Activated CD4-positive, CD25-positive, alpha-beta regulatory T cell treated with anti-CD3 and anti-CD28 coated beads, Interleukin-2, amount 50 U/mL, for 72 hours (primary cell): ENCODE measurements at regions not wholly inside any gene's neighbourhood (a gene's known extent, or its start where the extent isn't known, plus 50 kb on each side); places are given as distances from the start of the nearest gene placed in this dataset.
"Not testable (repeated sequence)": the region's sequence is repeated elsewhere in the genome, so short reads cannot be mapped to it uniquely, and the experiment has no call there.

Experiments used
- DNase-seq: peaks from one replicate; pipeline ENCODE4 v3.0.0; 2021

DNA sequence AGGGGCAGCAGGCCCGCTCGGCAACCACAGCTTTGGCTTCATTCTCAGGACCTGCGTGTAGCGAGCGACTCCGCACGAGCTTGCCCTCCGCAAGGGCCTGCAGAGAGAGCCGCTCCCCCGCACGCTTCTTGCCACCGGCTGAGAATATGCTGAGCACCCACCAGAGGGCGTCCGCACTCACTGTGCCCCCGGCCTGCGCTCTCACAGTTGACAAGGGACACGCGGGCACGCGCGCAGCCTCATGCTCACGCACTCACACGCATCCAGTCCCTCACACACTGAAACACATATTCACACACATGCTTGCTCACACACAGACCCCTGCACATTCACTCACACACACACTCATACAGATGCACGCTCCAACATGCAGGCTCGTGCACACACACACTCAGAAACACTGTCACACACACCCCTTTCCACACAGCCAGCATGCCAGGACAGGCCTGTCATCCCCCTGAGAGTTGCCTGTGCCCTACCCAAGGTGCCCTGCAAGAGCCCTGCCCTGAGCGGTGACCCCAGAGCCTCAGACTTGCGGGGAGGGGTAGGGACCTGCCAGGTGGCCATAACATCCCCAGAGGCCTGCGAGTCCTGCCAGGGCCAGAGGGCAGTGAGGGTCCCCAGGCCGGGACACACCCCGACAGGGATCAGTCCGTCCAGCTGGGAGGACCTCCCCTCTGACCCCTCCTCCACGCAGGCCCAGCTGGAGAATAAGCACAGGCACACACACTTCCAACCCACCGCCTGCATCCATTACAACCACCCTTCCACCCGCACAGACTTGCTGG is 174.1 kb downstream of the BMP7 start:
- DNase-seq: peak; percentile 52

DNA sequence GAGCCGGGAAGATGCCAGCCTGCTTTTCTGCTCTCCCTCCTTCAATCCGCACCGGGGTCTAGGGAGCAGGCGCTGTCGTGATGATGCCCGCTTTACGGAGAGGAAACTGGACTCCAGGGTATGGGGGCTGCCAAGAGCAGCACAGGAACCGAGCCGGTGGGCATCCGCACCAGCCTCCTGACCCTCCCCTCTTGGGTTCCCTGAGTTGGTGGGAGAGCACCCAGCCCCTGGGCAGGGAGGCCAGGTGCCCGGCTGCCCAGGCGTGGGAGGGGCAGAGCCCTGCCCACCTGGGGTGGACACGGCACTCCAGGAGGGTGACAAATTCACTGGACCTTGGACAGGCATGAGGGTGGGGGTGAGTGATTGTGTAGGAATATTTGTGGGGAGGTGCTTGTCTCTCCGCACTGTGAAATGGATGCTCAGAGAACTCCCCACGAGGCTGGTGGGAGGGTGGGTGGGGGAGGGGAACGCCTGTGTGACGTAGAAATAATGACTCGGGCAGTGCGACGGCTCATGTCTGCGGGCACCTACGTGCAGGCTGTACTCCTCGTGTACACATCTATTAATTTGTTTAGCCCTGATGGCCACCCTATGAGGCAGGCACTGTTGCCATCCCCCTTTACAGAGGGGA is 173.4 kb downstream of the BMP7 start:
- no peak for DNase-seq

DNA sequence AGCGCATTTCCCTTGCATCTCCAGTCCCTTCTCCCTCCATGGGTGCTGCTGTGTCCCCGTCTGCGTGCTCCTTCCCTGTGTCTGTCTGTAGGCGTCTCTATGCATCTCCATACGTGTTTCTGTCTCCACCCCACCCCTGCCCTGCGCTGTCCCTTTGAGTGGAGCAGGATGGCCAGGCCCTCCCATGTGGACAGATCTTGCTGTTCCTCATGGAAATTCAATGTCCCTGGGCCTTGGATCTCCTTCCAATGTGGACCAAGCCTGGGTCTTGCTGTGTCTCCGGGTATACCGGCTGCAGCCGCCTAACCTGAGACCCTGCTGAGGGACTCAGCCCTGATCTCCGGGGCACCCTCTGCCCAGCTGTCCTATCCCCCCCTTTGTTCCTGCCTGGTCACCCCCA is 172.7 kb downstream of the BMP7 start:
- DNase-seq: no peak

DNA sequence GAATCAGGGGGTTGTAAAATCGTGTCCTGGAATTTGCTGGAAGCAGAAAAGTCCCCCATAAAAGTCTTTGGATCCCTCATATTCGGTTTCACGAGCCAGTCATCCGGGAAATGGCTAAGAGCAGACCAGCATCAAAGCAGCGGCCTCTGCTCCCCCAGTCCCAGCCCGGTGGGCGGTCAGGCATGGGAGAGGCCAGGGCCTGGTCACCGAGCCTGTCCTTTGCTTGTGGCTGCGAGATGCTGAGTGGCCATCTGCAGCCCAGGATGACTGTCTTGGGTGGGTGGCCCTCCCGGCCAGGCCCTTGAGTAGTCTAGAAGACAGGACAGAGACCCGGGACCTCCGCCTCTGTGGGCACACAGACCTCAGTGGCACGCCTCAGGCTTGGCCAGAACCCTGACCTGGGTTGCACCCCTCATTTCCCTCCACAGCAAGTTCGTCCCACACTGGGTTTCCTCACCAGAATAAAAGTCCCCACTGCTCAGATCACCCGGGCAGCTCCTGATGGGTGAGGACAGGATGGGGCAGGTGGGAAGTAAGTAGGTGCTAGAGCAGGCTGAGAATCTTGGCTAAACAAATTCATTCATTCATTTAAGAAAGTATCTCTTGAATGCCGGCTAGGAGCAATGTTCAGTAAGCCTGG is 172.1 kb downstream of the BMP7 start:
- no peak for DNase-seq

DNA sequence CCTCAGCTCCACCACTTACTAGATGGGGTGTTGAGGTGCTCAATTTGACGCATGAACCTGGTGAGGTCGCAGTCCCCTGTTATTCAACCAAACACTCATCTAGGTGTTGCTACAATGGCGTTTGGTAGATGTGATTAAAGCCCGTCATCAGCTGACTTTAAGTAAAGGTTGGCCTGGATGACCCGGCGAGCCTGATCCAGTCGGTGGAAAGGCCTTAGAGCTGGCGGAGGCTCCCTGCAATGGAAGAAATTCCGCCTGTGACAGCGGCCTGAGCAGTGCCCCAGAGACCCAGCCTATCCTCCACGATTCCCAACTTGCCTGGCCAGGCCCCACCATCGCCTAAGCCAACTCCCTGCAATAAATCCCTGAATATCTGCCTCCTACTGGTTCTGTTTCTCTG is 171.4 kb downstream of the BMP7 start:
- no peak for DNase-seq

DNA sequence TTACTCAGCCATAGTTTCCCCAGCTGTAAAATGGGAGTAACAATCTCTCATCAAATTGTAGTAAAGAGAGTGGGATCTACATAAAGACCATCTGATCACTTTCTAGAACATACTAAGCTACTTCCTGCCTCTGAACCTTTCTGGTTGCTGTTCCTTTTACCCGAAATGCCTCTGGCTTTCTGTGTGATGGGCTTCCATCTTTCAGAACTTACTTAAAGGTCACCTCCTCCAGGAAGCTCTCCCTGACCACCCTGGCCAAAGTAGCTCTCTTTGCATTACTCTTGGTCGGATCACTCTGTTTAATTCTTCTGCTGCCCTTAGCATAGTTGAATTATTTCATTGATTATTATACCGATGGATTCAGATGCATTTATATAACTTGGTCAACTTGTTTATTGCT is 171.0 kb downstream of the BMP7 start:
- DNase-seq: no peak

DNA sequence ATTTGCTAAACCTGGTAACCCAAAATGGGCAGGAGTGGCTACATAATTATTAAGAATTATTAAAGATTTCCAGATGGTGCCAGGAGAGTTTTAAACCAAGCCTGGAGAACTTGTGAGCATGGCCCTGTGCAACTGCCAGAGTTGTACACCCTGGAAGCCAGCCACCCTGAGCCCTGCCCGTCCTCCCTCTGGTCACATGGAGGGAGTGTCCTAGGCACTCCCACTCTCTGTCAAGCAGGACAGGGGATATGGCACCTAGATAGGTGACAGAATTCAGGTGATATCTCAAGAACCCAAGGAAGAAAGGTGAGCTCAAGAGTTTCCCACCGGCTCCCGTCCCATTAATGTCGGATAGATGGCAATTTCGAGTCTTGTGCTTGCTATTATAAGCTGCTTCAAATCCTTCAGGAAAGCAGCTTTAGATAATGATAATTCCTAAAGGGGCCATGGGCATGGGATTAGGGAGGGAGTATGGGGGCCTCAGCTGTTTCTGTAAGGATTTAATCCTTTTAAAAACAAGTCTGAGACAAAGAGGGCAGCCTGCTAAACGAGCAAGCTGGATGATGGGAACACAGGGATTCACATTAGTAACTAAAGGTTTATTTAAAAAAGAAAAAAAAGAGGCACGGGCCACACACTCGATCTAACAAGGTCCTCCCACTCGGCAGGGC is 169.1 kb downstream of the BMP7 start:
- DNase-seq: no peak

DNA sequence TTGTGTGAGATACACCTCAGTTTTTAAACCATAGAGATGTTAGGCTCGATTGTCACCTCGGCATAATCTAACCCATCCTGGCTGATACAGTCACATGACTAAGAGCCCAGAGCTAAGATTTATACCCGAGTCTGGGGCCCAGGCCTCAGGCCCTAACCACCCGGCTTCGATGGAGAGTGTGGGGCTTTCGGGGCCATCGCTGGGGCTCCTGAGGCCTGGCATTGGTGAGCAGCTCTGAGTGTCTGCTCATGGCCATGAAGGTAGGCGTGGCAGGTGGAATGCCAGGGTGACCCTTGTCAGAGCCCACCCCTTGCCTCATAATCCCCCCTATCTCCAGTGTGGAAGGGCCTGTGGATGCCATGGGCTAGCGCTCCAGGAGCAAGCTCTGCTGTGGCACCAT is 164.3 kb downstream of the BMP7 start:
- no peak for DNase-seq

DNA sequence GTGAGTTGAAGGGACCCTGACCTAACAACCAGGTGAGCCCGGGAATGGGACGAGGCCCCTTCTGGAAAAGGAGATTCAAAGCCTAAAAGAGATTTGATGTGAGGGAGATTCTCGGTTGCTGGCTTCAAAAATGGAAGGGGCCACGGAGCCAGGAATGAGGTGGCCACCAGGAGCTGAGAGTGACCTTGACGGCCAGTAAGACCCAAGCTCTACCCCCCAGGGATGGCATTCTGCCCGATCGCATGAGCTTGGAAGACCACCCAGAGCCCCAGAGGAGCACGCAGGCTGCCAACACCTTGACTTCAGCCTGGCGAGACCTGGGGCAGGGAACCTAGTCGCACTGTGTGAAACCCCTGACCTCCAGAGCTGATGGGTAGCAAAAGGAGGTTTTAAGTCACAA is 163.9 kb downstream of the BMP7 start:
- no peak for DNase-seq

DNA sequence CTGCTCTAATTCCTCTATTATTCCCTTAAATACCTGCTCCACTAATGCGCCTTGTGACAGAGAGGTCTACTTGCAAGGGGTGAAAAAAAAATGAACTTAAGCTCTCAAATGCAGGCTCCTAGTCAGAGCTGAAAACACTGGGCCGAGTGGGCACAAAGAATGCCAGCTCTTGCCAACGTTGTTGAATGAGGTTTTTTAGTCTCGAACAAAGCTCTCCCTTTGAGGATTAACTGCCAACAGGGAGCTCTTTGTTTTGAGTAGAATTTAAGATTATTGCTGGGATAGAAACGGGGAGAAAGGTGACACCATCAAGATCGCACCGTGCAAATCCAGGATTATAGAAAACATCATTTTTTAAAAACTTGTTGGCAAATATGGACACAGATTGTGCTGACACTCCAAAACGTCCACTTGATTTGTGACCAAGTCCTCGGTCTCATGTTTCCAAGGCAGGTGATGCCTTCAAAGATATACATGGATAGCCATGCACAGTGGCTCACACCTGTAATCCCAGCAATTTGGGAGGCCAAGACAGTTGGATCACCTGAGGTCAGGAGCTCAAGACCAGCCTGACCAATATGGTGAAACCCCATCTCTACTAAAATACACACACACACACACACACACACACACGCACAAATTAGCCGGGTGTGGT is 163.2 kb downstream of the BMP7 start:
- DNase-seq: no peak

DNA sequence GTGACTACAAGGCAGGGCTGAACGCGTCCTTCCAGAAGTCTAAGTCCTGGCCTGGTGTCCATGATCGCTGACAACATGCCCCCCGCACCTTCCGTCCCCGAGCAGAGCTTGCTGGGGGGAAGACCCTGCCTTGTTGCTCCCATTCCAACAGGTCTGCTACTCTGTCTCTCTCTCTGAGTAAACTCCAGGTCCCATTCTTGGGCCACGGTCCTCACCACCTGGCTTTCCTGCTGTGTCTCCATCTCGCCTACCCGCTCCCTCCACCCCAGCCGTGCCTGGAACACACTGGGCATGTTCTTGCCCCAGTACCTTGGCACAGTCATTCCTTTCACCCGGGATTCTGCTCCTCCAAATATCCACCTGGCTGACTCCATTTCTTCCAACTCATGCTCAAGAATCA is 162.3 kb downstream of the BMP7 start:
- DNase-seq: no peak

DNA sequence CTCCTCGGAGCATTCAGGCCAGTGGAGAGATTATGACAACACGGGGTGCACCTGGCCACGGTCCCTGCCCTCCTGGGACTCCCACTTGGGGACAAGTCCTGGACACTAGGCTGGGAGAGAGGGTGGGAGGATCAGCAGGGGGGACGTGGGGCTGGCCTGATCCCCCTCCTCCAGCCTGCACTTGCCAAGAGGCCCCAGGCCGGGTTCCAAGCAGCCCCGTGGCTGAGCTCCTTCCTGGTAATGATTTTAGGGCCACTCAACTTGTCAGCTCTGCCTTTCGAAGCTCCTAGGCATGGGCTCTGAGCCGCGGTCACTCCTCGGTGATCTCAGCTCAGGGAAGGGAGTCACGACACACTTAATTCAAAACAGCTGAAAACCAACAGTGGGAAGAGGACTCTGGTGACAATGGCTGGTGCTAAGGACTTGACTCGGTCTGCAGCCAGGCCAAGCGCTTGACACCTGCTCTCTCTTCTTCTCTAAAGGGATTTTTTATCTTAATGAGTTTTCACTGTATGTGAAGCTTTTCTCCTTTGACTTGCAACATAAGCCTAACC is 161.7 kb downstream of the BMP7 start:
- DNase-seq: no peak

DNA sequence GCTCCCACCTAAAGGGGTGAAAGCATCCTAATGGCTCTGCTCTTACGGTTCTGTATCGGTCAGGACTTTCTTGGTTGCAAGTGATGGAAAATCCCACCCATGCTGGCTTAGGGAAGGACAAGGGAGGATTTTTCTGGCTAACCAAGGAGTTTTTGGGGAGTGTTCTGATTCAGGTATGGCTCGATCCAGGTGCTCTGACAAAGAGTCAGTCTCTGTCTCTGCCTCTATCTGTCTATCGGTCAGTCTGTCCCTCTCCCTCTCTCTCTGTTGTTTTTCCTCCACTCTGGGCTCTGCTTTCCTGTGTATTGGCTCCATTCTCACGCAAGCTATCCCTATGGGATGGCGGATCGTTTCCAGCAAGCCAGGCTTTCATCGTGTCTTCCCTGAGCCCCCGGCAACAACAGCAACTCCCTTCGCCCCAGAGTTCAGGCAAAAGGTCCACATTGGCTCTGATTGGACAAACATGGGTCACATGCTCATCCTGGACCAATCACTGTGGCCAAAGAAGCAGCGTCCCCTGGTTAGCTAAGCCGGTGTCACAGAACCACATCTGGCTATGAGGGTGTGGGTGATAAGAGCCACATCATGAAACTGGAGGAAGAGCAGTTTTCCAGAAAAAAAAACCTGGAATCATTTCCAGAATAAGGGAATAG is 160.3 kb downstream of the BMP7 start:
- DNase-seq: no peak

DNA sequence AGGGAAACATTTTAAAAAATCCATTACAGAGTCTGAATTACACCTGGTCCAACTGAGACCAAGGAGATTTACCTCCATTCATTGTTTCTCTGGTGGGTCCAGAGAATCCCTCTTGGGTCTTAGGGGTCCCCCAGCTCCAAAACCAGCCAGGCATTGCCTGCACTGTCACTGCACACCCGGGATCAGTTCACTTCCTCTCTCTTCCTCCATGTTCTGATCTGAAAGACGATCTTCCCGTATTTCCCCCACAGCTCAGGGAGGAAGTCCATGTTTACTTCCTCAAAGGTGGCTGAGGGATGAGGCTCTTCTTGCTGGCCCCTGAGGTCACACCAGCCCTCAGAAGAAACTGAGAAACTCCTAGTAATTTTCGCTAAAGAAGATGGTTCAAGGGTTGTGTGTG is 159.7 kb downstream of the BMP7 start:
- no peak for DNase-seq

DNA sequence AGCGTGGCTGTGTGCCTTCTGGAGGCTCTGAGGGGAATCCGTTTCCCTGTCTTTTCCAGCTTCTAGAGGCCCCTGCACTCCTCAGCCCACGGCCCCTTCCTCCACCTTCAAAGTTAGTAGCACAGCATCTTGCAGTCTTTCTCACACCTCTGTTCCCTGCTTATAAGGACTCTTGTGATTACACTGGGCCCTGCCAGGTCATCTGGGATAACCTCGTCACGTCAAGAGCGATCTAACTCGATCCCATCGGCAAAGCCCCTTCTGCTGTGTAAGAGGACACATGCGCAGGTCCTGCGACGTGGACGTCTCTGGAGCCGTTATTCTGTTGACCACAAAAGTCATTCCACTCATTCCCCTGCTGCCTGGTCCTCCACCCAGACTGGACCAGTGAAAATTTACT is 159.2 kb downstream of the BMP7 start:
- DNase-seq: no peak

DNA sequence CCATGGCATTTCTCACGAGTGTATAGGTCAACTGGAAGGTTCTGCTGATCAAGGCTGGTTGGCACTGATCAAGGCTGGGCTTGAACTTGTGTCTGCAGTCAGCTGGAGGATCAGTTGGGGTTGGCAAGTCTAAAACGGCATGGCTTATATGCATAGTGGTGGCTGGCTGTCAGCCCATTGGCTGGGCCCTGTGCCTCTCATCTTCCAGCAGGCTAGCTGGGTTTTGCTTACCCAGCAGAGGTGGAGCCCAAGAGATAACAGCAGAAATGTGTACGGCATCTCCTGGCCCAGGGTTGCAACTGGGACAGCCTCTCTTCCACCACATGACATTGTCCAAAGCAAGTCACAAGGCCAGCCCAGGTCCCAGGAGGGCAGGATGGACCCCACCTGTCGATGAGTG is 158.2 kb downstream of the BMP7 start:
- DNase-seq: no peak

DNA sequence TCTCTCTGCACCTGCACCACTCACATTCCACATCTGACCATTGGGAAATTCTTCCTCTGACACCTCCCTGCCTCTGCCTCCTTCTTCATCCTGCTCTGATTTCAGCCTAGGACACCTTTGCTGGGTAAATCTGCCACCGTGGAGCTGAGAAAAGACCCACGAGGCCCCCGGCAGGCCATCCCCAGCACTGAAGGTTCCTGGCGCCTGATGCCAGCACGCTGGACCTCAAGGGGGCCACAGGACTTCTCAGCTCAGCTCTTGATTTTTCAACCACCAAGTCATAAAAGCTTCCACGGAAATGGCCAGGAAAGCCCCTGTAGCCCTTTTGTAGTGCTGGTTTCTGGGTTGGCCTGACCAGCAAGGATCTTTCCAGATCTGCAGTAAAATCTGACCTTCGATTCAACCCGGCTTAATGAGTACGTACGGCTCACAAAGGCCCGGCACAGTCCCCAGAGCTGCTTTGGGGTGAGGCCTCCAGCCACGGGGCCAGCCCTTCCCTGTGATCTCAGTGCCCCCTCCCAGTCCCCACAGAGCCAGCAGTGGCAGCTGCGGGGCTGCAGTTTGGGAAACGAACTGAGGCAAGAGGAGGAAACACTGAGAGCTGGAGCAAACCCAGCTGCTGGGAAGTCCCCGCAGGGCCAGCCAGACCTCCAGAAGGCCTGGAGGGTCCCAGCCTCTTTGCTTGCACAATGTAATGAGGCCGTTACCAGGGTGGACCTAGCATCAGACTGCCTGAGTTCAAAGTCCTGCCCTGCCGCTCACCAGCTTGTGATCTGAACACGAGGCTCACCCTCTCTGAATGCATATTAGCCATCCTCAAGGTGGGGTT is 157.5 kb downstream of the BMP7 start:
- DNase-seq: no peak

DNA sequence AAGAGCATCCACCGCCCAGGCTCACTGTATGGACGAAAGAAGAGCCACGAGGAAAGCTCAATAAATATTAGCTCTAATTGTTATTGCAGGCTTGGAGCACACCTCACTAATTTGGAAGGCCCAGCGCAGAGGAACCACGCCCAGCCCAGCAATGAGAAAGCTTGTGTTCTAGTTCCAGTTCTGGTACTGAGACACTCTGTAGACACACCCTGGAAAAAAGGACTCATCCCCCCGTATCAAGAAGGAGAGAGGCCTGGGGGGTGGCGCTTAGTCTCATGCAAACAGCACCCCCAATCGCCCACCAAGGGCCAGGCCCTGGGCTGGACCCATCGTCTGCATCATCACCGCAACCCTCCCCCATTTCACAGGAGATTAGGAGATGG is 156.9 kb downstream of the BMP7 start:
- no peak for DNase-seq

DNA sequence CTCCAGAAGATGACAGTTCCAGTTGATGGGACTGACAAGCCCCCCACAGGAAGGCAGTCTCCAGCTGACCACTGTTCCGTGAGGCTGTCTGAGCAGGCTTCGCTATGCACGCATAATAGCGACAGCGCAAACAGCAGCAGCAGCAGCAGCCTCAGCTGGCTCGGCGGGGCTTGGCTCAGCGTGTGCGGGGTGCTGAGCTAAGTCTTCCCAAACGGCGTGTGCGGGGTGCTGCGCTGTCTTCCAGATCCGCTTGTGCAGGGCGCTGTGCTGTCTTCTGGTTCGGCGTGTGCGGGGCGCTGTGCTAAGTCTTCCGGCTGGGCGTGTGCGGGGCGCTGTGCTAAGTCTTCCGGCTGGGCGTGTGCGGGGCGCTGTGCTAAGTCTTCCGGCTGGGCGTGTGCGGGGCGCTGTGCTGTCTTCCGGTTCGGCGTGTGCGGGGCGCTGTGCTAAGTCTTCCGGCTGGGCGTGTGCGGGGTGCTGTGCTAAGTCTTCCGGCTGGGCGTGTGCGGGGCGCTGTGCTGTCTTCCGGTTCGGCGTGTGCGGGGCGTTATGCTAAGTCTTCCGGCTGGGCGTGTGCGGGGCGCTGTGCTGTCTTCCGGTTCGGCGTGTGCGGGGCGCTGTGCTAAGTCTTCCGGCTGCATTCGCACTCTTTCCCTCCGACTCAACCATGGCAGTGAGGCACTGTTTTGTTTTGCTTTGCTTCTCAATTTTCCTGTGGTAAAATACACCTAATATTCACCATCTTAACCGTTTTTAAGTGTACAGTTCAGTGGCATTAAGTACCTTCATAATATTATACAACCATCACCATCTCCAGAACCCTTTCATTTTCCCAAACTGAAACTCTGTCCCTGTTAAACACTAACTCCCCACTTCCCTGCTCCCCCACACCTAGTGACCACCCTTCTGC is 156.1 kb downstream of the BMP7 start:
- DNase-seq: not testable (repeated sequence)

DNA sequence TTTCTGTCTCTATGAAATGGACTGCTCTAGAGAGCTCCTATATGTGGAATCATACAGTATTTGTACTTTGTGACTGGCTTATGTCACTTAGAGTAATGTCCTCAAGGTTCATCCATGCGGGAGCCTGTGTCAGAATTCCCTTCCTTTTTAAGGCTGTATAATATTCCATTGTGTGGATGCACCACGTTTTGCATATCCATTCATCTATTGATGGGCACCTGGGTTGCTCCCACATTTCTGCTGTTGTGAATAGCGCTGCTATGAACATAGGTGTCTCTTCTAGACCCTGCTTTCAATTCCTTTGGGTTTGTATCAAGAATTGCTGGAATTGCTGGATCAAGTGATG is 155.4 kb downstream of the BMP7 start:
- no peak for DNase-seq

DNA sequence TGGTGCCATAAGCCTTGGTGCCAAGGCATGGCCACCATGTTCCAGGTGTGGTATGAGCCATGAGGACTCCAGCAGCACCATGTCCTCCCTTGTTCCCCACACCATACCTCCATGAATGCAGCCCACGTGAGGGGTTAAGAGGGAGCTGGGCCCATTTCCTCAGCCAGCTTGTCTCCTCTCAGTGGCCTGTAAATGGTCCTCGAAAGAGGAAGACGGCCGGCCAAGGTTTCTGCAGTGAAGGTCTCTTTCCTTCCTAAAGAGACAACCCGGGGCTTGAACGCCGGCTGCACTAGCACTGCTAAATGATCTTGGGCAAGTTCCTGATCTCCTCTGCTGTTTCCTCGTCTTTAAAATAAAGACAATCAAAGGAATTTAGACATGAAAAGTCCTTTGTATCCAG is 154.0 kb downstream of the BMP7 start:
- no peak for DNase-seq
